Spleen (tissue), 7 donors: ENCODE measurements at regions not wholly inside any gene's neighbourhood (a gene's known extent, or its start where the extent isn't known, plus 50 kb on each side); places are given as distances from the start of the nearest gene placed in this dataset.

Source experiments
- CTCF ChIP-seq, 11 experiments: fragments of 200-600 bp in 7 of 11; fragments of 450-650 bp in 4 of 11; sonication (generic) in 4 of 11; IDR thresholded peaks in 8 of 11; conservative IDR thresholded peaks in 3 of 11; 1 replicate in 7 of 11; 2 replicates in 4 of 11; pipeline versions ENCODE4 v1.4.0 to v1.8.0; 2016 to 2021; ENCODE audit warnings: antibody characterized with exemption in 11 of 11, inconsistent platforms in 4 of 11, mild to moderate bottlenecking in 1 of 11
- POLR2A ChIP-seq, 3 donors: fragments of 450-650 bp; IDR thresholded peaks; one replicate each; pipeline ENCODE4 v1.5.1; 2017; ENCODE audit warnings: antibody characterized with exemption in 3 of 3, mild to moderate bottlenecking in 1 of 3
- POLR2AphosphoS5 ChIP-seq, 3 donors: sonication (generic); formaldehyde crosslinking; IDR thresholded peaks; one replicate each; pipeline ENCODE4 v1.5.1; 2017; ENCODE audit warnings: antibody characterized with exemption in 3 of 3
- donor health status: DM: no; HTN: no; CAD: no; lungs with moderate emphysema.
- donor health status: DM: no; HTN: no; CAD: no.
- donor health status: DM: no; HTN: no; CAD: no.

DNA sequence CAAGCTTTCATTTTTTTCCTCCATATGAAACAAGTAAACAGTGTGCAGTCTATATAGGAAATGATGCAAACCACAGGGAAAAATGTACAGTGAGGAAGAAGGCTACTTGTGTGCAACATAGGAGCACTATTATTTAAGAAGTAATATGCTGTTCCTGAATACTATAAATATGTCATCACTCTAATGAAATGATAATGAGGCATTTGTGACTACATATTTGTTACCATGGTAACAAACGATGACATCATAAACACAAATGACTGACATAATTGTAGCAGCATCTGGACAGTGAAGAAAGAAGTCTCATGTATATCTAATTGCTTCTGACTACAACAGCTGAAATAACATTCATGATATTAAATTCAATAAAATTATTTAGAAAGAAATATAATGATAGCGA lies 164.8 kb downstream of the C7orf25 start:
- TF ChIP-seq CTCF (IDR thresholded peaks at IDR 0.05 in 8 of 11, conservative IDR thresholded peaks at IDR 0.05 in 3 of 11), result no peak
- no peak for TF ChIP-seq POLR2AphosphoS5 (IDR thresholded peaks at IDR 0.05)
- no peak for TF ChIP-seq POLR2A (IDR thresholded peaks at IDR 0.05)
